ENCODE measurements at regions not wholly inside any gene's neighbourhood (a gene's known extent, or its start where the extent isn't known, plus 50 kb on each side); places are given as distances from the start of the nearest gene placed in this dataset.

DNA sequence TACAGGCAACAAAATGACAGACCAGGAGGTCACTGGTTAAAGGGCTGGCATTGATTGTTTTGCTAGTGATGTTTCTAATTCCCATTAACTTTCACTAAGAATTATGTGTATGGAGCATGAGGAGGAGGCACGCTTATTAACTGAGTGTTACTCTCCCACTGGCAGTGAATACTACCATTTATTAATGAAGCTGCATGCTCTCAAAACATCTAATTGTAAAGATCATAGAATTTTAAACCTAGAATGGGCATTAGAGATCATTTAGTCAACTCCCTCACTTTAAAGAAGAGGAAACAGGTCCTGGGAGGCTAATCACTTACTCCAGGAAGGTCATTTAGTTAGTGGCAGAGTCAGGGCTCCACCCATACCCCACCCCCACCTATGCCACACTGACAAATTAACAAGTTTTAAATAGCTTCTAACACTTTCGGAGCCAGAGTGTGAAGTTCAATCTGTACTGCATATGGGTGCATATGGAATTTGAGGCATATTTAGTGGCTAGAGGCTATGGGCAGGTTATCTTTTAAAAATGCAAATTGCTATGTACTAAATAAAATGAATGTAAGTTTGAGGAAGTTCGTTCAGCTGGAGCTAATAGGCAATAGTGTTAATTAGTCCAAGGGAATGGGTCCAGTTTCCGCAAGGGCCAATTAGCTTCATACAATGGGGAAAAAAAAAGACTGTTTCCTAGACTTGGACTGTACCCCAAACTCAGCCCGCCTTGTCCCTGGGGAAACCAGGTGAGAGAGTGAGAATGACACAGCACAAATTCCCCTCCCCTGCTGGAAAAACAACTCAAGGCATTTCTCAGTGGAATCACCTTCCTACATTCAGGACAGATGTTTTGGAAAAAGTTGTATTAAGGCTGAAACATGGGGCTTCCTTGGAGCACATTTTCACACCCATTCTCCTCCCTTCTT is 178.8 kb downstream of the ICOS start:
- TF ChIP-seq ZNF174 (tag by site-specific recombination; IDR thresholded peaks at IDR 0.05) (no peak), SP2 (tag by site-specific recombination; IDR thresholded peaks at IDR 0.05) (no peak), FEZF1 (tag by site-specific recombination; IDR thresholded peaks at IDR 0.05) (no peak), ZNF175 (tag by site-specific recombination; IDR thresholded peaks at IDR 0.05) (no peak)
- TF ChIP-seq, protein P1, sequence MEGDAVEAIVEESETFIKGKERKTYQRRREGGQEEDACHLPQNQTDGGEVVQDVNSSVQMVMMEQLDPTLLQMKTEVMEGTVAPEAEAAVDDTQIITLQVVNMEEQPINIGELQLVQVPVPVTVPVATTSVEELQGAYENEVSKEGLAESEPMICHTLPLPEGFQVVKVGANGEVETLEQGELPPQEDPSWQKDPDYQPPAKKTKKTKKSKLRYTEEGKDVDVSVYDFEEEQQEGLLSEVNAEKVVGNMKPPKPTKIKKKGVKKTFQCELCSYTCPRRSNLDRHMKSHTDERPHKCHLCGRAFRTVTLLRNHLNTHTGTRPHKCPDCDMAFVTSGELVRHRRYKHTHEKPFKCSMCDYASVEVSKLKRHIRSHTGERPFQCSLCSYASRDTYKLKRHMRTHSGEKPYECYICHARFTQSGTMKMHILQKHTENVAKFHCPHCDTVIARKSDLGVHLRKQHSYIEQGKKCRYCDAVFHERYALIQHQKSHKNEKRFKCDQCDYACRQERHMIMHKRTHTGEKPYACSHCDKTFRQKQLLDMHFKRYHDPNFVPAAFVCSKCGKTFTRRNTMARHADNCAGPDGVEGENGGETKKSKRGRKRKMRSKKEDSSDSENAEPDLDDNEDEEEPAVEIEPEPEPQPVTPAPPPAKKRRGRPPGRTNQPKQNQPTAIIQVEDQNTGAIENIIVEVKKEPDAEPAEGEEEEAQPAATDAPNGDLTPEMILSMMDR (tag by site-specific recombination; IDR thresholded peaks at IDR 0.05), result no peak

Measured in HEK293 (cell line).